Activated naive CD8-positive, alpha-beta T cell treated with anti-CD3 and anti-CD28 coated beads, Interleukin-2, amount 50 U/mL, for 24 hours (primary cell): ENCODE measurements at regions not wholly inside any gene's neighbourhood (a gene's known extent, or its start where the extent isn't known, plus 50 kb on each side); places are given as distances from the start of the nearest gene placed in this dataset.

Experiments used
- ATAC-seq: fragments of 150-1000 bp; cut with Tn5 transposase; one replicate; pipeline ENCODE4 v1.10.0; 2021
- DNase-seq: peaks from one replicate; pipeline ENCODE4 v3.0.0; 2021
- H3K27ac Mint-ChIP-seq: one replicate; pipeline ENCODE4 v1.8.0; 2021; ENCODE audit warnings: mild to moderate bottlenecking, mixed read lengths
- H3K27me3 Mint-ChIP-seq: one replicate; pipeline ENCODE4 v1.8.0; 2021; ENCODE audit warnings: mixed read lengths
- H3K36me3 Mint-ChIP-seq: one replicate; pipeline ENCODE4 v1.8.0; 2021; ENCODE audit warnings: low read depth, mixed read lengths
- H3K4me1 Mint-ChIP-seq: one replicate; pipeline ENCODE4 v1.8.0; 2021; ENCODE audit warnings: mixed read lengths
- H3K4me3 Mint-ChIP-seq: one replicate; pipeline ENCODE4 v1.8.0; 2021; ENCODE audit warnings: mild to moderate bottlenecking, moderate library complexity, mixed read lengths
- H3K9me3 Mint-ChIP-seq: one replicate; pipeline ENCODE4 v1.8.0; 2021; ENCODE audit warnings: mixed read lengths

- H3K9me3 Mint-ChIP-seq, result peaks cover 3% of the 10 kb centered on the region
- H3K27me3 Mint-ChIP-seq, result peaks cover 10% of the 10 kb centered on the region
- H3K4me1 Mint-ChIP-seq, result peaks cover 5% of the 10 kb centered on the region
- DNase-seq (no peak), ATAC-seq (no peak)
- H3K4me3 Mint-ChIP-seq, result no peak overlapping the region
- no peak overlapping the region for H3K27ac Mint-ChIP-seq
- no peaks in the 10 kb centered on the region for H3K36me3 Mint-ChIP-seq
Observed at GRCh38 chr5:143761663-143762062, 50.3 kb upstream of the HMHB1 start.

- H3K36me3 Mint-ChIP-seq, result no peaks in the 10 kb centered on the region
Observed at GRCh38 chr5:143760755-143761154, 51.2 kb upstream of the HMHB1 start.

GRCh38 chr5:143760131-143760505 lies 51.8 kb upstream of the HMHB1 start:
- peaks cover 5% of the 10 kb centered on the region for H3K4me1 Mint-ChIP-seq
- DNase-seq (no peak), ATAC-seq (no peak)
- H3K36me3 Mint-ChIP-seq, result no peaks in the 10 kb centered on the region
- no peak overlapping the region for H3K27ac Mint-ChIP-seq
- peaks cover 3% of the 10 kb centered on the region for H3K9me3 Mint-ChIP-seq
- H3K4me3 Mint-ChIP-seq, result no peak overlapping the region
- H3K27me3 Mint-ChIP-seq, result peaks cover 7% of the 10 kb centered on the region

More at GRCh38 chr5:143760755-143761154, 51.2 kb upstream of the HMHB1 start:
- DNase-seq (no peak), ATAC-seq (no peak)
- Mint-ChIP-seq H3K4me3 (no peak overlapping the region), H3K4me1 (peaks cover 5% of the 10 kb centered on the region), H3K27me3 (peaks cover 7% of the 10 kb centered on the region), H3K27ac (no peak overlapping the region), H3K9me3 (peaks cover 3% of the 10 kb centered on the region)

GRCh38 chr5:143759396-143760130 lies 52.4 kb upstream of the HMHB1 start:
- no peak for DNase-seq
- Mint-ChIP-seq H3K27ac (no peak overlapping the region), H3K4me1 (peaks cover 5% of the 10 kb centered on the region)

GRCh38 chr5:143758750-143759149 lies 53.2 kb upstream of the HMHB1 start:
- DNase-seq (no peak), ATAC-seq (no peak)
- H3K27me3 Mint-ChIP-seq, result peaks cover 7% of the 10 kb centered on the region
- no peaks in the 10 kb centered on the region for H3K36me3 Mint-ChIP-seq
- no peak overlapping the region for H3K27ac Mint-ChIP-seq
- no peak overlapping the region for H3K4me3 Mint-ChIP-seq
- H3K9me3 Mint-ChIP-seq, result peaks cover 3% of the 10 kb centered on the region
- peaks cover 5% of the 10 kb centered on the region for H3K4me1 Mint-ChIP-seq

More at GRCh38 chr5:143759396-143760130, 52.4 kb upstream of the HMHB1 start:
- Mint-ChIP-seq H3K27me3 (peaks cover 7% of the 10 kb centered on the region), H3K9me3 (peaks cover 3% of the 10 kb centered on the region), H3K4me3 (no peak overlapping the region), H3K36me3 (no peaks in the 10 kb centered on the region)
- no peak for ATAC-seq

- Mint-ChIP-seq H3K4me3 (no peak overlapping the region), H3K36me3 (no peaks in the 10 kb centered on the region), H3K9me3 (peaks cover 3% of the 10 kb centered on the region), H3K27ac (no peak overlapping the region), H3K4me1 (peaks cover 5% of the 10 kb centered on the region), H3K27me3 (peaks cover 7% of the 10 kb centered on the region)
- ATAC-seq (no peak), DNase-seq (no peak)
Observed at GRCh38 chr5:143758015-143758414, 53.9 kb upstream of the HMHB1 start.

- DNase-seq (no peak), ATAC-seq (no peak)
- Mint-ChIP-seq H3K36me3 (no peaks in the 10 kb centered on the region), H3K4me1 (peaks cover 5% of the 10 kb centered on the region), H3K27me3 (peaks cover 7% of the 10 kb centered on the region), H3K27ac (no peak overlapping the region), H3K9me3 (no peaks in the 10 kb centered on the region), H3K4me3 (no peak overlapping the region)
Observed at GRCh38 chr5:143757116-143757515, 54.8 kb upstream of the HMHB1 start.

- no peaks in the 10 kb centered on the region for H3K9me3 Mint-ChIP-seq
- DNase-seq (no peak), ATAC-seq (no peak)
- peaks cover 5% of the 10 kb centered on the region for H3K4me1 Mint-ChIP-seq
- no peak overlapping the region for H3K4me3 Mint-ChIP-seq
- no peaks in the 10 kb centered on the region for H3K36me3 Mint-ChIP-seq
- peaks cover under 1% of the 10 kb centered on the region for H3K27me3 Mint-ChIP-seq
- H3K27ac Mint-ChIP-seq, result no peak overlapping the region
Observed at GRCh38 chr5:143755966-143756365, 56.0 kb upstream of the HMHB1 start.

- H3K4me1 Mint-ChIP-seq, result no peaks in the 10 kb centered on the region
- H3K36me3 Mint-ChIP-seq, result no peaks in the 10 kb centered on the region
- H3K27me3 Mint-ChIP-seq, result peaks cover 1% of the 10 kb centered on the region
- H3K27ac Mint-ChIP-seq, result no peak overlapping the region
- ATAC-seq (no peak), DNase-seq (no peak)
- H3K9me3 Mint-ChIP-seq, result no peaks in the 10 kb centered on the region
- no peak overlapping the region for H3K4me3 Mint-ChIP-seq
Observed at GRCh38 chr5:143752165-143752850, 59.7 kb upstream of the HMHB1 start.

GRCh38 chr5:143751342-143751741 lies 60.6 kb upstream of the HMHB1 start:
- Mint-ChIP-seq H3K9me3 (no peaks in the 10 kb centered on the region), H3K4me1 (no peaks in the 10 kb centered on the region), H3K27ac (no peak overlapping the region), H3K27me3 (peaks cover 1% of the 10 kb centered on the region), H3K4me3 (no peak overlapping the region), H3K36me3 (no peaks in the 10 kb centered on the region)
- no peak for DNase-seq
- ATAC-seq, result no peak

- H3K4me1 Mint-ChIP-seq, result no peaks in the 10 kb centered on the region
- H3K9me3 Mint-ChIP-seq, result no peaks in the 10 kb centered on the region
- H3K27me3 Mint-ChIP-seq, result peaks cover 1% of the 10 kb centered on the region
- no peaks in the 10 kb centered on the region for H3K36me3 Mint-ChIP-seq
- no peak overlapping the region for H3K27ac Mint-ChIP-seq
- DNase-seq (no peak), ATAC-seq (no peak)
- no peak overlapping the region for H3K4me3 Mint-ChIP-seq
Observed at GRCh38 chr5:143749581-143750205, 62.3 kb upstream of the HMHB1 start.

- Mint-ChIP-seq H3K4me3 (no peak overlapping the region), H3K9me3 (no peaks in the 10 kb centered on the region), H3K27ac (no peak overlapping the region), H3K4me1 (no peaks in the 10 kb centered on the region), H3K36me3 (no peaks in the 10 kb centered on the region), H3K27me3 (peaks cover 1% of the 10 kb centered on the region)
- DNase-seq (no peak), ATAC-seq (no peak)
Observed at GRCh38 chr5:143748516-143748915, 63.4 kb upstream of the HMHB1 start.

GRCh38 chr5:143742951-143743350 lies 69.0 kb upstream of the HMHB1 start:
- Mint-ChIP-seq H3K4me1 (peaks cover 4% of the 10 kb centered on the region), H3K36me3 (no peaks in the 10 kb centered on the region), H3K27me3 (no peaks in the 10 kb centered on the region), H3K9me3 (no peaks in the 10 kb centered on the region), H3K4me3 (no peak overlapping the region), H3K27ac (no peak overlapping the region)
- no peak for ATAC-seq
- DNase-seq, result no peak

- H3K36me3 Mint-ChIP-seq, result no peaks in the 10 kb centered on the region
- no peaks in the 10 kb centered on the region for H3K27me3 Mint-ChIP-seq
- no peaks in the 10 kb centered on the region for H3K9me3 Mint-ChIP-seq
- H3K4me1 Mint-ChIP-seq, result peaks cover 4% of the 10 kb centered on the region
- no peak overlapping the region for H3K27ac Mint-ChIP-seq
- ATAC-seq (no peak), DNase-seq (no peak)
- no peak overlapping the region for H3K4me3 Mint-ChIP-seq
Observed at GRCh38 chr5:143741421-143741820, 70.5 kb upstream of the HMHB1 start.

- Mint-ChIP-seq H3K36me3 (no peaks in the 10 kb centered on the region), H3K4me1 (peaks cover 4% of the 10 kb centered on the region), H3K4me3 (no peak overlapping the region), H3K27me3 (no peaks in the 10 kb centered on the region), H3K27ac (no peak overlapping the region), H3K9me3 (no peaks in the 10 kb centered on the region)
- no peak for DNase-seq
- no peak for ATAC-seq
Observed at GRCh38 chr5:143740956-143741355, 71.0 kb upstream of the HMHB1 start.
